H9 (cell line): ENCODE measurements at regions not wholly inside any gene's neighbourhood (a gene's known extent, or its start where the extent isn't known, plus 50 kb on each side); places are given as distances from the start of the nearest gene placed in this dataset.

Experiments
- DNase-seq: peaks from one replicate; pipeline ENCODE4 v3.0.0-alpha.2; 2017
- H2AFZ ChIP-seq: one replicate; pipeline ENCODE4 v1.6.1; 2013; ENCODE audit warnings: mild to moderate bottlenecking, low read length, control low read depth, moderate library complexity
- H2AK5ac ChIP-seq: 2 replicates; pipeline ENCODE4 v1.6.1; 2013; ENCODE audit warnings: low read length, control low read depth, mixed read lengths; ENCODE audit not compliant: insufficient read length
- H2BK120ac ChIP-seq: one replicate; pipeline ENCODE4 v1.6.1; 2013; ENCODE audit warnings: low read depth, mild to moderate bottlenecking, low read length, control low read depth, inconsistent platforms; ENCODE audit not compliant: poor library complexity, severe bottlenecking
- H2BK12ac ChIP-seq: 2 replicates; pipeline ENCODE4 v1.6.1; 2013; ENCODE audit warnings: low read length, control low read depth, mixed read lengths, low read depth; ENCODE audit not compliant: insufficient read length
- H2BK15ac ChIP-seq: 2 replicates; pipeline ENCODE4 v1.6.1; 2013; ENCODE audit warnings: low read depth, low read length, control low read depth
- H2BK20ac ChIP-seq: one replicate; pipeline ENCODE4 v1.6.1; 2013; ENCODE audit warnings: low read depth, mild to moderate bottlenecking, low read length, control low read depth, inconsistent platforms; ENCODE audit not compliant: poor library complexity, severe bottlenecking
- H2BK5ac ChIP-seq: 2 replicates; pipeline ENCODE4 v1.6.1; 2013; ENCODE audit warnings: low read length, control low read depth, mixed read lengths; ENCODE audit not compliant: insufficient read length
- H3K14ac ChIP-seq: 2 replicates; pipeline ENCODE4 v1.6.1; 2013; ENCODE audit warnings: low read length, control low read depth; ENCODE audit not compliant: insufficient read depth
- H3K18ac ChIP-seq: 2 replicates; pipeline ENCODE4 v1.6.1; 2013; ENCODE audit warnings: low read depth, mild to moderate bottlenecking, mixed read lengths, low read length, control low read depth; ENCODE audit not compliant: insufficient read length
- H3K23ac ChIP-seq: 2 replicates; pipeline ENCODE4 v1.6.1; 2013; ENCODE audit warnings: low read length, control low read depth, mixed read lengths, low read depth; ENCODE audit not compliant: insufficient read length
- H3K23me2 ChIP-seq: 2 replicates; pipeline ENCODE4 v1.6.1; 2013; ENCODE audit warnings: low read depth, mild to moderate bottlenecking, mixed read lengths, low read length, control low read depth; ENCODE audit not compliant: insufficient read length, poor library complexity, severe bottlenecking
- H3K27ac ChIP-seq: 2 replicates; pipeline ENCODE4 v1.5.1; 2013; ENCODE audit warnings: low read length, control low read depth, mixed read lengths, low read depth; ENCODE audit not compliant: insufficient read length
- H3K27me3 ChIP-seq: 2 replicates; pipeline ENCODE4 v1.6.1; 2013; ENCODE audit warnings: low read length, control low read depth, inconsistent platforms; ENCODE audit not compliant: insufficient read depth
- H3K4ac ChIP-seq: 2 replicates; pipeline ENCODE4 v1.6.1; 2013; ENCODE audit warnings: low read depth, mild to moderate bottlenecking, control low read depth, inconsistent platforms, low read length, moderate library complexity
- H3K4me1 ChIP-seq: 2 replicates; pipeline ENCODE4 v1.6.1; 2013; ENCODE audit warnings: low read length, control low read depth, inconsistent platforms; ENCODE audit not compliant: insufficient read depth
- H3K4me2 ChIP-seq: 2 replicates; pipeline ENCODE4 v1.6.1; 2013; ENCODE audit warnings: low read length, control low read depth, mixed read lengths; ENCODE audit not compliant: insufficient read length, insufficient read depth
- H3K56ac ChIP-seq: 2 replicates; pipeline ENCODE4 v1.6.1; 2013; ENCODE audit warnings: low read depth, mild to moderate bottlenecking, mixed read lengths, low read length, control low read depth; ENCODE audit not compliant: insufficient read length
- H3K79me1 ChIP-seq: 2 replicates; pipeline ENCODE4 v1.6.1; 2013; ENCODE audit warnings: low read depth, mild to moderate bottlenecking, moderate library complexity, low read length, control low read depth, inconsistent platforms; ENCODE audit not compliant: insufficient read depth, poor library complexity, severe bottlenecking
- H3K79me2 ChIP-seq: 2 replicates; pipeline ENCODE4 v1.6.1; 2013; ENCODE audit warnings: low read length, control low read depth, inconsistent platforms; ENCODE audit not compliant: insufficient read depth
- H3K9ac ChIP-seq: 2 replicates; pipeline ENCODE4 v1.6.1; 2013; ENCODE audit warnings: low read length, control low read depth, mixed read lengths; ENCODE audit not compliant: insufficient read length; ENCODE audit errors: extremely low read depth
- H3K9me3 ChIP-seq: one replicate; pipeline ENCODE4 v1.6.1; 2013; ENCODE audit warnings: low read depth, low read length, inconsistent platforms; ENCODE audit not compliant: control insufficient read depth
- H3T11ph ChIP-seq: one replicate; pipeline ENCODE4 v1.6.1; 2013; ENCODE audit warnings: mild to moderate bottlenecking, low read length, control low read depth, inconsistent platforms
- H4K20me1 ChIP-seq: one replicate; pipeline ENCODE4 v1.6.1; 2013; ENCODE audit not compliant: control insufficient read depth, insufficient read length, insufficient read depth
- H4K5ac ChIP-seq: 2 replicates; pipeline ENCODE4 v1.6.1; 2013; ENCODE audit warnings: low read depth, mild to moderate bottlenecking, mixed read lengths, low read length, control low read depth; ENCODE audit not compliant: insufficient read length
- H4K8ac ChIP-seq: replicated peaks from 2 replicates; pipeline ENCODE4 v1.6.1; 2013; ENCODE audit warnings: low read length, control low read depth, mixed read lengths, low read depth; ENCODE audit not compliant: insufficient read length
- H4K91ac ChIP-seq: 2 replicates; pipeline ENCODE4 v1.6.1; 2013; ENCODE audit warnings: low read depth, mild to moderate bottlenecking, moderate library complexity, mixed read lengths, low read length, control low read depth; ENCODE audit not compliant: insufficient read length
- H3K27ac Mint-ChIP-seq, 3 experiments: 2 replicates in 2 of 3; 3 replicates in 1 of 3; pipeline ENCODE4 v1.8.0; 2020 to 2021; ENCODE audit warnings: mixed read lengths in 3 of 3, mild to moderate bottlenecking in 1 of 3, moderate library complexity in 1 of 3
- H3K27me3 Mint-ChIP-seq: 2 replicates; pipeline ENCODE4 v1.8.0; 2021; ENCODE audit warnings: low read depth, mild to moderate bottlenecking, moderate library complexity, mixed read lengths
- H3K36me3 Mint-ChIP-seq, 3 experiments: 2 replicates in 2 of 3; 3 replicates in 1 of 3; pipeline ENCODE4 v1.8.0; 2020 to 2021; ENCODE audit warnings: low read depth in 3 of 3, mixed read lengths in 3 of 3; ENCODE audit not compliant: insufficient read depth in 1 of 3
- H3K4me1 Mint-ChIP-seq, 2 experiments: 2 replicates each; pipeline ENCODE4 v1.8.0; 2020; ENCODE audit warnings: mixed read lengths in 2 of 2
- H3K4me3 Mint-ChIP-seq, 2 experiments: 2 replicates in 1 of 2; 3 replicates in 1 of 2; pipeline ENCODE4 v1.8.0; 2020 to 2021; ENCODE audit warnings: mild to moderate bottlenecking in 2 of 2, mixed read lengths in 2 of 2, moderate library complexity in 1 of 2
- H3K9me3 Mint-ChIP-seq, 2 experiments: 2 replicates in 1 of 2; 3 replicates in 1 of 2; pipeline ENCODE4 v1.8.0; 2020; ENCODE audit warnings: mild to moderate bottlenecking in 2 of 2, mixed read lengths in 2 of 2, moderate library complexity in 1 of 2
- WGBS: extraction: QIAGEN DNeasy Blood & Tissue Kit; methylation state at CpG from one replicate; pipeline ENCODE4 v1.1.7; 2013; ENCODE audit warnings: missing lambda C conversion rate, low lambda C conversion rate, mixed read lengths; ENCODE audit not compliant: insufficient read length; ENCODE audit errors: extremely low coverage; 5-methylcytosine and 5-hydroxymethylcytosine counted together
- TF ChIP-seq, protein P1 (sequence below): fragments of 200-600 bp; sonication (generic); conservative IDR thresholded peaks from 3 replicates; pipeline ENCODE4 v1.8.0; 2021; ENCODE audit warnings: antibody characterized with exemption, mild to moderate bottlenecking

DNA sequence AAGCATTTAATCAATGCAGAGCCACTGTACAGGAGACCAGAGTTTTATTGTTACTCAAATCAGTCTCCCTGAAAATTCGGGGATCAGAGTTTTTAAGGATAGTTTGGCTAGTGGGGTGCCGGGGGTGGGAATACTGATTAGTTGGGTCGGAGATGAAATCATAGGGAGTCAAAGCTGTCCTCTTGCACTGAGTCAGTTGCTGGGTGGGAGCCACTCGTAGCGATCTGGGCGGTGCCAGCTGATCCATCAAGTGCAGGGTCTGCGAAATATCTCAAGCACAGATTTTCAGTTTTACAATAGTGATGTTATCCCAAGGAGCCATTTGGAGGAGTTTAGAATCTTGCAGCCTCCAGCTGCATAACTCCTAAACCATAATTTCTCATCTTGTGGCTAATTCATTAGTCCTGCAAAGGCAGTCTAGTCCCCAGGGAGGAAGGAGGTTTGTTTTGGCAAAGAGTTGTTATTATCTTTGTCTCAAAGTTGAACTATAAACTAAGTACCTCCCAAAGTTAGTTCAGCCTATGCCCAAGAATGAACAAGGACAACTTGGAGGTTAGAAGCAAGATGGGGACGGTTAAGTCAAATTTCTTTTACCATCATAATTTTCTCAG lies 169.4 kb upstream of the PLEKHG7 start:
- Mint-ChIP-seq H3K27ac (no peak overlapping the region), H3K9me3 (no peaks in the 10 kb centered on the region), H3K27me3 (no peaks in the 10 kb centered on the region), H3K4me3 (no peak overlapping the region), H3K36me3 (no peaks in the 10 kb centered on the region), H3K4me1 (peaks cover 4 to 5% of the 10 kb centered on the region in 2 experiments; a peak in 3 of 4 replicates)
- Histone ChIP-seq H4K5ac (no peak overlapping the region), H2BK5ac (no peak overlapping the region), H4K91ac (no peak overlapping the region), H4K8ac (no peak overlapping the region), H4K20me1 (no peaks in the 10 kb centered on the region), H3K4me2 (no peak overlapping the region), H3K79me1 (no peaks in the 10 kb centered on the region), H2BK15ac (no peak overlapping the region), H3K27me3 (no peaks in the 10 kb centered on the region), H3K14ac (no peak overlapping the region), H3K18ac (no peak overlapping the region), H3K4ac (no peak overlapping the region), H2AFZ (no peak overlapping the region), H3K9ac (no peak overlapping the region), H3K4me1 (no peaks in the 10 kb centered on the region), H3K27ac (no peak overlapping the region), H3K23me2 (no peaks in the 10 kb centered on the region), H2BK120ac (no peak overlapping the region), H2AK5ac (no peak overlapping the region), H3K9me3 (no peaks in the 10 kb centered on the region), H2BK20ac (no peak overlapping the region), H3K79me2 (no peaks in the 10 kb centered on the region), H2BK12ac (no peak overlapping the region), H3K23ac (no peak overlapping the region), H3T11ph (no peak overlapping the region), H3K56ac (no peak overlapping the region)
- no CpG with 5 or more reads among the region's 8 CpGs for WGBS
- DNase-seq: no peak
- TF ChIP-seq, protein P1, sequence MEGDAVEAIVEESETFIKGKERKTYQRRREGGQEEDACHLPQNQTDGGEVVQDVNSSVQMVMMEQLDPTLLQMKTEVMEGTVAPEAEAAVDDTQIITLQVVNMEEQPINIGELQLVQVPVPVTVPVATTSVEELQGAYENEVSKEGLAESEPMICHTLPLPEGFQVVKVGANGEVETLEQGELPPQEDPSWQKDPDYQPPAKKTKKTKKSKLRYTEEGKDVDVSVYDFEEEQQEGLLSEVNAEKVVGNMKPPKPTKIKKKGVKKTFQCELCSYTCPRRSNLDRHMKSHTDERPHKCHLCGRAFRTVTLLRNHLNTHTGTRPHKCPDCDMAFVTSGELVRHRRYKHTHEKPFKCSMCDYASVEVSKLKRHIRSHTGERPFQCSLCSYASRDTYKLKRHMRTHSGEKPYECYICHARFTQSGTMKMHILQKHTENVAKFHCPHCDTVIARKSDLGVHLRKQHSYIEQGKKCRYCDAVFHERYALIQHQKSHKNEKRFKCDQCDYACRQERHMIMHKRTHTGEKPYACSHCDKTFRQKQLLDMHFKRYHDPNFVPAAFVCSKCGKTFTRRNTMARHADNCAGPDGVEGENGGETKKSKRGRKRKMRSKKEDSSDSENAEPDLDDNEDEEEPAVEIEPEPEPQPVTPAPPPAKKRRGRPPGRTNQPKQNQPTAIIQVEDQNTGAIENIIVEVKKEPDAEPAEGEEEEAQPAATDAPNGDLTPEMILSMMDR: no peak
